DMS153 treated with DMSO at 0.1 percent for 48 hours (cell line): ENCODE measurements at regions not wholly inside any gene's neighbourhood (a gene's known extent, or its start where the extent isn't known, plus 50 kb on each side); places are given as distances from the start of the nearest gene placed in this dataset.

Experiments
- DNase-seq: peaks from one replicate; lab custom pipeline; 2025; ENCODE audit not compliant: unreplicated experiment; lab: John Stamatoyannopoulos, UW

- DNase-seq = no peak
Measured at GRCh38 chr2:163281717-163282116, 443.1 kb upstream of the KCNH7 start.

DNA sequence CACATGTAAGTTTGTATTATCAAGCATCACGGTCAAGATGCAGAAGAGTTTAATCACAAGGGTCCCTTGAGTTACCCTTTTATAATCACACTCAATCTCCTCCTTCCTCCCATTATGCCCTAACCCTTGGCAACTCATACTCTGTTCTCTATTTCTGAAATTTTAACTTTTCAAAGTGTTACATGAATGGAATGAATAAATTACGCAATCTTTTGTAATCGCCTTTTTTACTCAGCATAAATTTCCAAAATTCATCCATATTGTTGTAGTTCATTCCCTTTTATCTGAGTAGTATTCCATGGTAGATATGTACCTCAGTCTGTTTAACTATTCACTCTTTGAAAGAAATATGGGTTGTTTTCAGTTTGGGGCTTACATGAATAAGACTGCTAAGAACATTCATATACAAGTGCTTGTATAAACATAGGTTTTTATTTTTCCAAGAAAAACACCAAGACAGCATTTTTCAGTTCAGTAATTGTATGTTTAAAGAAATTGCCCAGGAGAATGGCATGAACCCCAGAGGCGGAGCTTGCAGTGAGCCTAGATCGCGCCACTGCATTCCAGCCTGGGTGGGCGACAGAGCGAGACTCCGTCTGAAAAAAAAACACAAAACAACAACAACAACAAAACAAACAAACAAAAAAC is 430.9 kb upstream of the KCNH7 start:
- DNase-seq = no peak

- no peak for DNase-seq
Measured at GRCh38 chr2:163266772-163267171, 428.2 kb upstream of the KCNH7 start.

DNA sequence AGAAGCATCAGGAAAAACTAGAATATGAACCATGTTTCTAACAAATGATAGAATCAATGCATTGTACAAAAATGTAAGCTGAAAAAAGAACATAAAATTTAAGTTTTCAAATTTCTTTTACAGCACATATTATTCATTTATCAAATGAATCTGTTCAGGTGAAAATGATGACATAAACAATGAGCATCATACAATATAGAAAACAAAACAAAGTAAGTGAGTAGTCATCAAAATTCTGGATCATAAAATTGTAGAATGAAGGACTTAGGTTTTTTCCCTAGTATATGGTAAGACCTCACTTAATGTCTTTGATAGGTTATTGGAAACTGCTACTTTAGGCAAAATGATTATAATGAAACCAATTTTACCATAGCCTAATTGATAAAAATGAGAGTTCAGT is 427.0 kb upstream of the KCNH7 start:
- DNase-seq = no peak

DNA sequence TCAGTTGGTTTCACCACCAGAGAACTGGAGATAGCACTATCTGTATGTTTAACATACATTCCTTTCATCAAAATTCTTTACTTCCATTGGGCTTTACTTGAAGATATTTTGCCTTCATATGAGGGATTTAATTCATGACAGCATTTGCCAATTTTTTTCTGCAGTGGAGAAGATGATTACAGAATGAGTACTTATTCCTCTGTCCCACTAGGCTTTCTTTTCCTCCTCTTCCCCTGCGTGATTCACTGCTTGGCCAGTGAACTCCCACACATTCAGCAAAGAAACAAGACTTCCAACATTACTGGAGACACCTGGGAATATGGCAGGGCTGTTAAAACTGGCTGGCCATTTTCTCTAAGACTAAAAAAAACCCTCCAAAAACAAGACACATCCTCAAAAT is 425.8 kb upstream of the KCNH7 start:
- DNase-seq = no peak

DNA sequence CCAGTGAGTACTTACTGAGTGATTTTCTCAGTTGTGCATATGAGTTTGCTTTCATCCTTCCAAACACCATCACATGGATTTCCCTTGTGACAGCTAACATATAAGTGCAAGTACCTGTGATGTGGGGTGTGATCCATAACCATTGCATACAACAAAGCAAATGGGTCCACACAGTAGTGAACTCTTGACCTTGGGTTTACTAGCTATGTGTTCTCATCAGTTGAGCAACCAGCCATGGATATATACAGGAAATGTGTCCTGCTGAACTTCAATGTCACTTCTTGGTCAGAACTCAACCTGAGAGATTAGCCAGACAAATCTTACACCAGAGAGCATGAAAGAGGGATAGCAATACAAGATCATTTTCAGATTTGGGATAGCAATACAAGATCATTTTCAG is 420.9 kb upstream of the KCNH7 start:
- DNase-seq = no peak

DNA sequence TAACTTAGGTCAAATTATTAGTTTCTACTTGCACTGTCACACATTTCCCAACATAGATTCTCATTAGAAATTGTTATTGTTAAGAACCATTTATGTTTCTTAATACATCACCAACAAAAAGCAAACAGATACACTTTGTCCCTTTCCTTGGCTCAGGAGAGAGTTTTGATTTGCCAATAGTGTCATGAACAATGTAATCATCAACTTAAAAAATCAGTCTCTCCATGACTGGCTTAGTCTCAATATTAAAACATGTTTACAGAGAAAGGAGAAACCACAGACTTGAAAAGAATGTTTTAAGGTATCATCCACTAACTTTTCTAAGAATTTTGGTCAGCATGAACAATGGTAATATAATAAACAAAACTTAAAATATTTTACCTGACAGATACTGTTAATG is 416.5 kb upstream of the KCNH7 start:
- no peak for DNase-seq

DNA sequence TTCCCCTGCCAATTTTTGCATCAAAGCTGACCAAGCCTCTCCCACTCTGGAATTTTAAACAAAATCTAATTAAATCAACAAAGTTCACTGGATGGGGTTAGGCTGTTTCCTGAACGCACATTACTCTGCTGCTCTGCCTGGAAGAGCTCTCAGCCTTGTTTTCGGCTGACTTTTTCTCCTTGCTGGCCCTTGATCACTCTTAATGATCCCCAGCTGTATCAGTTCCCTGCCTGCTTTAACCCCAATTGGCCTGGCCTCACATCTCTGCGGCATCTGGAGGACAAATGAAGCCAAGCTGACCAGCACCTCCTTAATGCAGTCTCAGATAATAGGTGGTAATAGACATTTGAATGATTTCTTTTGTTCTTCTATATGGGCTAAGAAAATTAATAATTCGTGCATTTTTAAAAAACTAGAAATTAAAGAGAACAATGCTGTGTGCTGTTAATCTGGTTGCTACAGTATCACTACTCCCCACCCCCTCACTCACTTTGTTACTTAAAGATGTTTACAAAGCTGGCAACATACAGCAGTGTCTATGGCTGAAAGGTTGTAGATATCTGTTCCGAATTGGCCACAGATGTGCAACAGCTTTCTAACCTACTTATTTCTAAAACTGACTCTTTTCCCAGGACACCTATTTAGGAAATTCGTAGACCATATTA is 415.2 kb upstream of the KCNH7 start:
- DNase-seq = no peak

DNA sequence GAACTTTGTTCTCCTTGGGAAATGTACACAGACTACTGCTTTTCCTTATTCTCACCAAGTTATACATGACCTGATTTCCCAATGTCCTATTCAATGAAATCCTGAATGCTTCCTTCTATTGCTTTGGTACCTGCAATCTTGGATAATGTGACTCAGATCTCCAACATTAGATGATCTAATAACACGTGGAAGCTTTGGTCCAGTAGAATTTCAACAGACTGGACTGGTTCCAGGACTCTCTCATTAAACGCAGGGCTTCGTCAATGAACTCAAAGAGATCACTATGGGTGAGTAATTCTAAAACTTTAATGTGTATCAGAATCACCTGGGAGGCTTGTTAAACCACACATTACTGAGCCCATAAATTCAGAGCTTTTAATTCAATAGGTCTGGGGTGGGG is 413.6 kb upstream of the KCNH7 start:
- no peak for DNase-seq

GRCh38 chr2:163248376-163249253 is 410.0 kb upstream of the KCNH7 start:
- DNase-seq = no peak

DNA sequence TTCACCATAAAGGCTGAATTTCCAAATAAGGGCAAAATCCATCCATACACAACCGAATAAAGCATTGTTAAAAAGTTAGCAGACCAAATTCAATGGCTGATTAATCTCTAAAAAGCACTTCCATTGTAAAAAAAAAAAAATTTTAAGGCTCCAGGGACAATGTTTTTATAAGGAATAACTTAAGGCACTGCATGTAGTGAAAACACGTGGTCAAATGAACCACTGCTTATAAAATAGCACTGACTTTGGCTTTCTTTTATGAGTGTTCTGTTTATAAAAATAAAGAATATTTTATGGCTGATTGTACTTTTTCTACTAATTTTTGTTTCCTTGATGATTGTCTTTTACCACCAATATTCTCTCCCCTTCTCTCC is 409.3 kb upstream of the KCNH7 start:
- DNase-seq = no peak

DNA sequence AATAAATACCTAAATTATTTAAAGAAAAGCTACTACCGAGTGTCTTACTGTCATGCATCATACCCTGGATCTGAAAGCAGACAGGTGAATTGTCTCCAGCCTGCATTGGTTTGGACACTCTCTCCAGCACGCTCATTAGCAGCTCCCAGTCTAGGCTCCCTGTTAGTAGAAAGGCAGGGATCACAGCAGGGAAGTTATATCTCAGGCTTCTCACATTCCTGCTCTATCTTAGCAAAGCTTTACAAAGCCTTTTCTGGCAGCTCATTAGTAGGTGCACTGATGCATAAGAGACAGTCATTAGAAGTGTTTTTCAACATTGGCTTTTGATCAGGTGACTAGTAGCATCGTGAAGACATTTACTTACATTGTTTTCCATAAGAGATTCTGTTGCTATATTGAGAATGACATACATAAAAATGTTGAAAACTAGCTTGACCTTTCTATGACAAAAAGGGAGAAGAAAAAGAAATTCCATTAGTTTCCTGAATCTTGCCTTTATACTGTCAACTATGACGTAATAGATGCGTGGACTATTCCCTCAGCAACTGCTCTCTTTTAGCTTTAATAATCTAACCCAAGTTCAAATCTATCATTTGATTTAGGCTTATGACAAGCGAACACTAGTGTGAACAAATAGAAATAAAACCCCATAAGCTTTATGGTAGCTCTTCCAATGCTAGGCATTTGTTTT is 408.7 kb upstream of the KCNH7 start:
- DNase-seq = no peak

GRCh38 chr2:163246135-163246534 is 407.6 kb upstream of the KCNH7 start:
- DNase-seq = no peak

DNA sequence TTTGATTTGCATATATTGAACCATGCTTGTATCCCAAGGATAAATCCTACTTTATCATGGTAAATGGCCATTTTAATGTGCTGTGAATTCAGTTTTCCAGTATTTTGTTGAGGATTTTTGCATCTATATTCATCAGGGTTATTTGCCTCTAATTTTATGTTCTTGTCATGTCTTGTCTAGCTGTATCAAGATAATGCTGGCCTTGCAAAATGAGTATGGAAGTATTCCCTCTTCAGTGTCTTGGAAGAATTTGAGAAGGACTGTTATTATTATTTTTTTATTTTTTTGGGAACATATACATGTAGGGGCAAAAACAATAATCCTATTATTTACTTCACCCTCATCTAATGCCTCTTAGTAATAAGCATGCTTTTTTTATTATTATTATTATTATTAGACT is 398.0 kb upstream of the KCNH7 start:
- DNase-seq = no peak

DNA sequence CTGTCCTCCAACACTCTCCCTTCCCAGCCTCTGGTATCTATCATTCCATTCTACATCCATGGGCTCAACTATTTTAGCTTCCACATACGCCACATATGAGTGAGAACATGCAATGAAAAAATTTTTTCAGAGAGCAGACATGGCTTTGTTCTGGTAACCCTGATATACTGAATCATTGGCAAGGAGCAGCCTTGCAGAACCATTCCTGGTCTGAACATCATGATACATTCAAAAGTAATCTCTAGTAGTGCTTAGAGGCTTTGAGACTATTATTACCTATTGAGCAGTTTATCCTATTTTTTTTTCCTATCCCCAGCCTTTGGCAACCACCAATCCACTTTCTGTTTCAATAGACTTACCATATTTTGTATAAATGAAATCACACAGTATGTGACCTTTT is 393.1 kb upstream of the KCNH7 start:
- no peak for DNase-seq

GRCh38 chr2:163213661-163214081 is 375.1 kb upstream of the KCNH7 start:
- DNase-seq = no peak

GRCh38 chr2:163210430-163210918 is 371.9 kb upstream of the KCNH7 start:
- no peak for DNase-seq

GRCh38 chr2:163207693-163208370 is 369.3 kb upstream of the KCNH7 start:
- DNase-seq = no peak

GRCh38 chr2:163205589-163206254 is 367.2 kb upstream of the KCNH7 start:
- no peak for DNase-seq

- no peak for DNase-seq
Measured at GRCh38 chr2:163200741-163201140, 362.2 kb upstream of the KCNH7 start.
